Breast epithelium (tissue), 4 donors: ENCODE measurements at regions not wholly inside any gene's neighbourhood (a gene's known extent, or its start where the extent isn't known, plus 50 kb on each side); places are given as distances from the start of the nearest gene placed in this dataset.

Experiments used
- DNase-seq, 2 donors: peaks; one replicate each; pipeline ENCODE4 v3.0.0-alpha.2; 2019; ENCODE audit warnings: low spot score in 2 of 2
- H3K27ac ChIP-seq, 2 donors: fragments of 200-600 bp; sonication (generic) in 1 of 2; one replicate each; pipeline ENCODE4 v1.5.1; 2016 to 2019; ENCODE audit warnings: mild to moderate bottlenecking in 1 of 2
- H3K27me3 ChIP-seq, 2 donors: fragments of 200-600 bp; sonication (generic) in 1 of 2; one replicate each; pipeline versions ENCODE4 v1.5.1 to v1.6.0; 2017 to 2019; ENCODE audit warnings: control low read depth in 1 of 2, mild to moderate bottlenecking in 1 of 2
- H3K36me3 ChIP-seq: fragments of 200-600 bp; one replicate; pipeline ENCODE4 v1.5.1; 2019
- H3K4me1 ChIP-seq, 2 donors: fragments of 200-600 bp; sonication (generic); one replicate each; pipeline ENCODE4 v1.5.1; 2016 to 2019; ENCODE audit warnings: control low read depth in 1 of 2
- H3K4me3 ChIP-seq, 3 donors: fragments of 200-600 bp; sonication (generic); 1 replicate in 2 of 3; 2 replicates in 1 of 3; pipeline ENCODE4 v1.5.1; 2016 to 2019; ENCODE audit warnings: mild to moderate bottlenecking in 3 of 3, moderate library complexity in 2 of 3
- H3K9me3 ChIP-seq, 2 donors: fragments of 200-600 bp; sonication (generic) in 1 of 2; one replicate each; pipeline ENCODE4 v1.5.1; 2016 to 2019; ENCODE audit warnings: control low read depth in 1 of 2
- POLR2A ChIP-seq: fragments of 450-650 bp; IDR thresholded peaks from one replicate; pipeline ENCODE4 v1.6.1; 2016; ENCODE audit warnings: antibody characterized with exemption, mild to moderate bottlenecking, moderate library complexity
- POLR2AphosphoS5 ChIP-seq, 3 donors: sonication (generic); formaldehyde crosslinking; IDR thresholded peaks; one replicate each; pipeline ENCODE4 v1.6.1; 2017; ENCODE audit warnings: antibody characterized with exemption in 3 of 3
- intact Hi-C: fragments of 100-400 bp; cut with DNase I; formaldehyde crosslinking; loops from one replicate; pipeline ENCODE4 v1.15.1; 2023; ENCODE audit warnings: low total_unique reads
- TF ChIP-seq, protein P1 (sequence below), 3 donors: fragments of 450-650 bp; IDR thresholded peaks; one replicate each; pipeline ENCODE4 v1.5.1; 2016 to 2017; ENCODE audit warnings: antibody characterized with exemption in 3 of 3, mild to moderate bottlenecking in 3 of 3, moderate library complexity in 3 of 3

DNA sequence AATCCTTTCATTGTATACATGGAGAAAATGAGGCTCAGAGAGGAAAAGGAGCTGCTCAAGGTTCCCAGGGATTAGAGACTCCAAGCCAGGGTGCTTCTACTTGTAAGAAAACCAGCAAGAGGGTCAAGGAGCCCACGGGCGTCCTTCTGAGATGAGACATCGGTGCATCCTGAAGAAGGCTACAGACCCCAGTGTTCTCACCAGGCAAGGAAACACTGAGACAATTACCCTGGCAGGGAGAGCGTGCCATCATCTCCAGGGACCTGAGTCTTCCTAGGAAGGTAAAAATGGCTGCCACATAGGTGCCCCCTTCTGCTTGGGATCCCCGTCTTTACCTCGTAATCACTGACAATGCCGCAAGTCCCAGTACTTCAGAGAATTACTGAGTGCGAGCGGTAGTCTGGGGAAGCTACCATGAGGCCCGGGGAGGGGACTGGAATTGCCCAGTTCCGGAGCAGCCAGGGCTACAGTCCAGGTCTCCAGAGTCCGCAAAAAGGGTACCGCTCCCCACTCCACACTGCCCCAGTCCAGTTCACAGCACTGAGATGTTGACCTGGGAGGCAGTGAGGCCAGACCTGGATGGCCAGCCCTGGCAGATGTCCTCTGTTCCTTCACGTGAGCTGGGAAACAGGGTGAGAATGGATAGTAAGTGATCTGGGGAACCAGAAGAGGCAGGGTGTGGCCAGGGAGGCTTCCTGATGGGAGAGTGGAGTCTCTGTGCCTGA lies 164.7 kb upstream of the SMAD3 start:
- TF ChIP-seq, protein P1, sequence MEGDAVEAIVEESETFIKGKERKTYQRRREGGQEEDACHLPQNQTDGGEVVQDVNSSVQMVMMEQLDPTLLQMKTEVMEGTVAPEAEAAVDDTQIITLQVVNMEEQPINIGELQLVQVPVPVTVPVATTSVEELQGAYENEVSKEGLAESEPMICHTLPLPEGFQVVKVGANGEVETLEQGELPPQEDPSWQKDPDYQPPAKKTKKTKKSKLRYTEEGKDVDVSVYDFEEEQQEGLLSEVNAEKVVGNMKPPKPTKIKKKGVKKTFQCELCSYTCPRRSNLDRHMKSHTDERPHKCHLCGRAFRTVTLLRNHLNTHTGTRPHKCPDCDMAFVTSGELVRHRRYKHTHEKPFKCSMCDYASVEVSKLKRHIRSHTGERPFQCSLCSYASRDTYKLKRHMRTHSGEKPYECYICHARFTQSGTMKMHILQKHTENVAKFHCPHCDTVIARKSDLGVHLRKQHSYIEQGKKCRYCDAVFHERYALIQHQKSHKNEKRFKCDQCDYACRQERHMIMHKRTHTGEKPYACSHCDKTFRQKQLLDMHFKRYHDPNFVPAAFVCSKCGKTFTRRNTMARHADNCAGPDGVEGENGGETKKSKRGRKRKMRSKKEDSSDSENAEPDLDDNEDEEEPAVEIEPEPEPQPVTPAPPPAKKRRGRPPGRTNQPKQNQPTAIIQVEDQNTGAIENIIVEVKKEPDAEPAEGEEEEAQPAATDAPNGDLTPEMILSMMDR (IDR thresholded peaks at IDR 0.05) = no peak
- TF ChIP-seq POLR2A (no peak), POLR2AphosphoS5 (IDR thresholded peaks at IDR 0.05) (no peak)
- H3K27ac ChIP-seq = no peak overlapping the region
- intact Hi-C loops = no loop called here

DNA sequence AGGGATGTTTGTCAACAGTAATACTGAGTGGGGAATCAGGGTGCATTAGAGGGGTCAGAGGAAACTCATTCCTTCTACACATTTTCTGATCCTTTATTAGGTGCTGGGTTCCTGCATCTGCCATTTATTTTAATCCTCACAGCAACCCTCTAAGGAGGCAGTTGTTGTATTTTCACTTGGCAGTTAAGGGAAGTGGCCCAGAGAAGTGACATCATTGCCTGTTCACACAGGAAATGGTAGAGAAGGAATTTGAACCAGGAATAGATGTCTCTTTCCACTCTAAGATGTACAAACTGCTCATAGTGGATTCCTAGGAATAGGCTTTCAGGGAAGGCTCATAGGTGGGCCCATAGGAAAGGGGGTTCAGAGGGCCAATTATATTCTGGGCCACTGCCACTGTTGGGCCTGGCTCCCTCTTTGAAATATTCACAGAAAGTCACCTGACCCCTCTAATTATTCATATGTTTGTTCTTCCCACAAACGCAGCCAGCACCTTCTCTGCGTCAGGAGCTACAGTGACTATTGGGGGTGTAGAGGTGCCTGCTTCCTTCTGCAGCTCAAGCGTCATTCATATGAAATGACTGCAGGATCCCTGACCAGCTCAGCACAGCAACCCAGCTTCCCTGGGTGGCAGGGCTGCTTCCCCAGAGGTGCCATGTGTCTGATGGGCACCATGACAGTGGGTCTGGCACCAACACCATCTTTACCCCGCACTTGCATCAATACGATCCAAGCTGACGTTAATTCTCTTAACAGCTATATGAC lies 163.9 kb upstream of the SMAD3 start:
- H3K4me1 ChIP-seq = no peaks in the 10 kb centered on the region
- TF ChIP-seq, protein P1 (IDR thresholded peaks at IDR 0.05) = no peak
- TF ChIP-seq POLR2A (no peak), POLR2AphosphoS5 (IDR thresholded peaks at IDR 0.05) (no peak)
- H3K27ac ChIP-seq = no peak overlapping the region
- H3K27me3 ChIP-seq = no peaks in the 10 kb centered on the region
- no peak for DNase-seq
- no peaks in the 10 kb centered on the region for H3K36me3 ChIP-seq
- no peaks in the 10 kb centered on the region for H3K9me3 ChIP-seq
- intact Hi-C loops = no loop called here
- no peak overlapping the region for H3K4me3 ChIP-seq

More for the DNA sequence above, 164.7 kb upstream of the SMAD3 start:
- H3K4me3 ChIP-seq = no peak overlapping the region
- no peaks in the 10 kb centered on the region for H3K9me3 ChIP-seq
- H3K27me3 ChIP-seq = no peaks in the 10 kb centered on the region
- H3K4me1 ChIP-seq = no peaks in the 10 kb centered on the region
- H3K36me3 ChIP-seq = no peaks in the 10 kb centered on the region
- DNase-seq = no peak

DNA sequence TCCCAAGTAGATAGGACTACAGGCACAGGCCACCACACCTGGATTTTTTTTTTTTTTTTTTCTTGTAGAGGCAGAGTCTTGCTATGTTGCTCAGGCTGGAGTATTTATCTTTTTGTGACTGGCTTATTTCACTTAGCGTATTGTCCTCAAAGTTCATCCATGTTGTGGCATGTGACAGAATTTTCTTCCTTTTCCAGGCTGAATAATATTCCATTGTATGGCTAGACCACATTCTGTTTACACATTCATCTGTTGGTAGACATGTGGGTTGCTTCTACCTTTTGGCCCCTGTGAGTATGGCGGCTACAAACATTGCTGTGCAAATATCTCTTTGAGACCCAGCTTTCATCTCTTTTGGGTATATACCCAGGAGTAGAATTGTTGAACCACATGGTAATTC lies 160.2 kb upstream of the SMAD3 start:
- DNase-seq = no peak
- Histone ChIP-seq H3K4me3 (no peak overlapping the region), H3K27ac (no peak overlapping the region), H3K9me3 (no peaks in the 10 kb centered on the region), H3K4me1 (peaks cover 0 to 7% of the 10 kb centered on the region in 2 donors), H3K27me3 (no peaks in the 10 kb centered on the region), H3K36me3 (no peaks in the 10 kb centered on the region)
- intact Hi-C loops = no loop called here
- TF ChIP-seq POLR2AphosphoS5 (IDR thresholded peaks at IDR 0.05) = no peak
- TF ChIP-seq, protein P1 (IDR thresholded peaks at IDR 0.05) = no peak
- TF ChIP-seq POLR2A = no peak

DNA sequence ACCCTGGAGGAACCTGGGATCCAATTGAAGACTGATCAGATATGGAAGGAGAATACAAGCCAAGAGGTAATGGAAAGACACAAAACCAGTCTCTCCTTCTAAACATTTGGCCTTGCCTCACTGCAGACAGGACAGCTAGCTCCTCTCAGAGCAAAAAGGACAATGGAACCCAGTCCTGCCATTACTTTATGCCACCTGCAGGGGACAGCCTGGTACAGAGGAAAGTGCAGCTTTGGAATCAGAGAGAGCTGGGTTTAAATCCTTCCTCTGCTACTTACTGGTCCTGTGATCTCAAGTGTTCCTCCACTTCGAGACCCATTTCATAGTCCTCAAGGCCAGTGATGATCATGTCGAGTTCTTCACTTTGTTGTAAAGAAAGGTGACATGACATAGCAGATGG lies 159.4 kb upstream of the SMAD3 start:
- no peaks in the 10 kb centered on the region for H3K9me3 ChIP-seq
- no peak overlapping the region for H3K27ac ChIP-seq
- no peak for DNase-seq
- TF ChIP-seq POLR2A (no peak), POLR2AphosphoS5 (IDR thresholded peaks at IDR 0.05) (no peak)
- TF ChIP-seq, protein P1 (IDR thresholded peaks at IDR 0.05) = no peak
- peaks cover 0 to 7% of the 10 kb centered on the region in 2 donors for H3K4me1 ChIP-seq
- H3K27me3 ChIP-seq = no peaks in the 10 kb centered on the region
- intact Hi-C loops = no loop called here
- H3K36me3 ChIP-seq = no peaks in the 10 kb centered on the region
- no peak overlapping the region for H3K4me3 ChIP-seq
